HEK293 (cell line): ENCODE measurements at regions not wholly inside any gene's neighbourhood (a gene's known extent, or its start where the extent isn't known, plus 50 kb on each side); places are given as distances from the start of the nearest gene placed in this dataset.

Experiments used
- ZNF391 ChIP-seq: fragments of 450-650 bp; formaldehyde crosslinking; IDR thresholded peaks from 2 replicates; pipeline ENCODE4 v1.5.1; 2016; ENCODE audit warnings: low read depth, missing biosample characterization, missing genetic modification characterization, borderline replicate concordance
- TF ChIP-seq, protein P1 (sequence below): fragments of 450-650 bp; formaldehyde crosslinking; IDR thresholded peaks from 2 replicates; pipeline ENCODE4 v1.5.1; 2016; ENCODE audit warnings: missing biosample characterization, missing genetic modification characterization
- TF ChIP-seq, protein P2 (sequence below): fragments of 450-650 bp; formaldehyde crosslinking; IDR thresholded peaks from 2 replicates; pipeline ENCODE4 v1.5.1; 2016; ENCODE audit warnings: missing biosample characterization, missing genetic modification characterization
- TF ChIP-seq, protein P3 (sequence below): fragments of 450-650 bp; formaldehyde crosslinking; IDR thresholded peaks from 2 replicates; pipeline ENCODE4 v1.5.1; 2017; ENCODE audit warnings: missing biosample characterization, missing genetic modification characterization

DNA sequence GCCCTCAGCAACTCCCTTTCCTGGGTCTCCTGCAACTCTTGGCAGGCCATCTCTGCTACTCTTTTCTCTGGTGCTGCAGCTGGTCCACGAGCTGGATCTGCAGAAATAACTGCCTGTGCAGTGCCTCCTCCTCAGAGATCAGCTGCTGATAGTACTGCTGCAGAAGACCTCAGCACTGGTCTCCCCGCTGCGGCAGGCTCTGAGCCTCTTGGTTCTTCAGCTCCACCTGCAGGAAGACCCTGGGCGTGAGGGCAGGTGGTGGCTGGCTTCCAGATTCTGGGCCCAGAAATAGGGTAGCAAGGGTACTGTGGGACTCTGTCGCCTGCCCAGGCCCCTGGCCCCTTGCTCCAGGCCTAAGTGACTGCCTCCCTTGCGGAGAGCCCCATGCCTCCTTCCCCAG is 79.7 kb upstream of the C2CD4B start:
- TF ChIP-seq, protein P1, sequence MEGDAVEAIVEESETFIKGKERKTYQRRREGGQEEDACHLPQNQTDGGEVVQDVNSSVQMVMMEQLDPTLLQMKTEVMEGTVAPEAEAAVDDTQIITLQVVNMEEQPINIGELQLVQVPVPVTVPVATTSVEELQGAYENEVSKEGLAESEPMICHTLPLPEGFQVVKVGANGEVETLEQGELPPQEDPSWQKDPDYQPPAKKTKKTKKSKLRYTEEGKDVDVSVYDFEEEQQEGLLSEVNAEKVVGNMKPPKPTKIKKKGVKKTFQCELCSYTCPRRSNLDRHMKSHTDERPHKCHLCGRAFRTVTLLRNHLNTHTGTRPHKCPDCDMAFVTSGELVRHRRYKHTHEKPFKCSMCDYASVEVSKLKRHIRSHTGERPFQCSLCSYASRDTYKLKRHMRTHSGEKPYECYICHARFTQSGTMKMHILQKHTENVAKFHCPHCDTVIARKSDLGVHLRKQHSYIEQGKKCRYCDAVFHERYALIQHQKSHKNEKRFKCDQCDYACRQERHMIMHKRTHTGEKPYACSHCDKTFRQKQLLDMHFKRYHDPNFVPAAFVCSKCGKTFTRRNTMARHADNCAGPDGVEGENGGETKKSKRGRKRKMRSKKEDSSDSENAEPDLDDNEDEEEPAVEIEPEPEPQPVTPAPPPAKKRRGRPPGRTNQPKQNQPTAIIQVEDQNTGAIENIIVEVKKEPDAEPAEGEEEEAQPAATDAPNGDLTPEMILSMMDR (tag by site-specific recombination) = no peak
- TF ChIP-seq, protein P2, sequence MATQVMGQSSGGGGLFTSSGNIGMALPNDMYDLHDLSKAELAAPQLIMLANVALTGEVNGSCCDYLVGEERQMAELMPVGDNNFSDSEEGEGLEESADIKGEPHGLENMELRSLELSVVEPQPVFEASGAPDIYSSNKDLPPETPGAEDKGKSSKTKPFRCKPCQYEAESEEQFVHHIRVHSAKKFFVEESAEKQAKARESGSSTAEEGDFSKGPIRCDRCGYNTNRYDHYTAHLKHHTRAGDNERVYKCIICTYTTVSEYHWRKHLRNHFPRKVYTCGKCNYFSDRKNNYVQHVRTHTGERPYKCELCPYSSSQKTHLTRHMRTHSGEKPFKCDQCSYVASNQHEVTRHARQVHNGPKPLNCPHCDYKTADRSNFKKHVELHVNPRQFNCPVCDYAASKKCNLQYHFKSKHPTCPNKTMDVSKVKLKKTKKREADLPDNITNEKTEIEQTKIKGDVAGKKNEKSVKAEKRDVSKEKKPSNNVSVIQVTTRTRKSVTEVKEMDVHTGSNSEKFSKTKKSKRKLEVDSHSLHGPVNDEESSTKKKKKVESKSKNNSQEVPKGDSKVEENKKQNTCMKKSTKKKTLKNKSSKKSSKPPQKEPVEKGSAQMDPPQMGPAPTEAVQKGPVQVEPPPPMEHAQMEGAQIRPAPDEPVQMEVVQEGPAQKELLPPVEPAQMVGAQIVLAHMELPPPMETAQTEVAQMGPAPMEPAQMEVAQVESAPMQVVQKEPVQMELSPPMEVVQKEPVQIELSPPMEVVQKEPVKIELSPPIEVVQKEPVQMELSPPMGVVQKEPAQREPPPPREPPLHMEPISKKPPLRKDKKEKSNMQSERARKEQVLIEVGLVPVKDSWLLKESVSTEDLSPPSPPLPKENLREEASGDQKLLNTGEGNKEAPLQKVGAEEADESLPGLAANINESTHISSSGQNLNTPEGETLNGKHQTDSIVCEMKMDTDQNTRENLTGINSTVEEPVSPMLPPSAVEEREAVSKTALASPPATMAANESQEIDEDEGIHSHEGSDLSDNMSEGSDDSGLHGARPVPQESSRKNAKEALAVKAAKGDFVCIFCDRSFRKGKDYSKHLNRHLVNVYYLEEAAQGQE = no peak
- TF ChIP-seq ZNF391 = no peak
- TF ChIP-seq, protein P3, sequence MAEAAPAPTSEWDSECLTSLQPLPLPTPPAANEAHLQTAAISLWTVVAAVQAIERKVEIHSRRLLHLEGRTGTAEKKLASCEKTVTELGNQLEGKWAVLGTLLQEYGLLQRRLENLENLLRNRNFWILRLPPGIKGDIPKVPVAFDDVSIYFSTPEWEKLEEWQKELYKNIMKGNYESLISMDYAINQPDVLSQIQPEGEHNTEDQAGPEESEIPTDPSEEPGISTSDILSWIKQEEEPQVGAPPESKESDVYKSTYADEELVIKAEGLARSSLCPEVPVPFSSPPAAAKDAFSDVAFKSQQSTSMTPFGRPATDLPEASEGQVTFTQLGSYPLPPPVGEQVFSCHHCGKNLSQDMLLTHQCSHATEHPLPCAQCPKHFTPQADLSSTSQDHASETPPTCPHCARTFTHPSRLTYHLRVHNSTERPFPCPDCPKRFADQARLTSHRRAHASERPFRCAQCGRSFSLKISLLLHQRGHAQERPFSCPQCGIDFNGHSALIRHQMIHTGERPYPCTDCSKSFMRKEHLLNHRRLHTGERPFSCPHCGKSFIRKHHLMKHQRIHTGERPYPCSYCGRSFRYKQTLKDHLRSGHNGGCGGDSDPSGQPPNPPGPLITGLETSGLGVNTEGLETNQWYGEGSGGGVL = no peak
